Gastroesophageal sphincter (tissue), 3 donors: ENCODE measurements at regions not wholly inside any gene's neighbourhood (a gene's known extent, or its start where the extent isn't known, plus 50 kb on each side); places are given as distances from the start of the nearest gene placed in this dataset.
"Not testable (repeated sequence)": the region's sequence is repeated elsewhere in the genome, so short reads cannot be mapped to it uniquely, and the experiment has no call there.

Experiments
- POLR2A ChIP-seq, 2 donors: fragments of 450-650 bp; IDR thresholded peaks; one replicate each; pipeline ENCODE4 v1.6.1; 2017; ENCODE audit warnings: antibody characterized with exemption in 2 of 2, mild to moderate bottlenecking in 2 of 2, moderate library complexity in 1 of 2
- TF ChIP-seq, protein P1 (sequence below), 4 experiments: fragments of 200-600 bp in 2 of 4; fragments of 450-650 bp in 2 of 4; sonication (generic) in 1 of 4; IDR thresholded peaks; one replicate each; pipeline ENCODE4 v1.5.1; 2017 to 2019; ENCODE audit warnings: antibody characterized with exemption in 4 of 4, mild to moderate bottlenecking in 2 of 4, moderate library complexity in 2 of 4

- TF ChIP-seq, protein P1, sequence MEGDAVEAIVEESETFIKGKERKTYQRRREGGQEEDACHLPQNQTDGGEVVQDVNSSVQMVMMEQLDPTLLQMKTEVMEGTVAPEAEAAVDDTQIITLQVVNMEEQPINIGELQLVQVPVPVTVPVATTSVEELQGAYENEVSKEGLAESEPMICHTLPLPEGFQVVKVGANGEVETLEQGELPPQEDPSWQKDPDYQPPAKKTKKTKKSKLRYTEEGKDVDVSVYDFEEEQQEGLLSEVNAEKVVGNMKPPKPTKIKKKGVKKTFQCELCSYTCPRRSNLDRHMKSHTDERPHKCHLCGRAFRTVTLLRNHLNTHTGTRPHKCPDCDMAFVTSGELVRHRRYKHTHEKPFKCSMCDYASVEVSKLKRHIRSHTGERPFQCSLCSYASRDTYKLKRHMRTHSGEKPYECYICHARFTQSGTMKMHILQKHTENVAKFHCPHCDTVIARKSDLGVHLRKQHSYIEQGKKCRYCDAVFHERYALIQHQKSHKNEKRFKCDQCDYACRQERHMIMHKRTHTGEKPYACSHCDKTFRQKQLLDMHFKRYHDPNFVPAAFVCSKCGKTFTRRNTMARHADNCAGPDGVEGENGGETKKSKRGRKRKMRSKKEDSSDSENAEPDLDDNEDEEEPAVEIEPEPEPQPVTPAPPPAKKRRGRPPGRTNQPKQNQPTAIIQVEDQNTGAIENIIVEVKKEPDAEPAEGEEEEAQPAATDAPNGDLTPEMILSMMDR (IDR thresholded peaks at IDR 0.05) = not testable (repeated sequence)
- not testable (repeated sequence) for TF ChIP-seq POLR2A (IDR thresholded peaks at IDR 0.05)
Measured at GRCh38 chr3:75319776-75320175, 344.4 kb upstream of the FRG2C start.
